ENCODE measurements at regions not wholly inside any gene's neighbourhood (a gene's known extent, or its start where the extent isn't known, plus 50 kb on each side); places are given as distances from the start of the nearest gene placed in this dataset.

DNA sequence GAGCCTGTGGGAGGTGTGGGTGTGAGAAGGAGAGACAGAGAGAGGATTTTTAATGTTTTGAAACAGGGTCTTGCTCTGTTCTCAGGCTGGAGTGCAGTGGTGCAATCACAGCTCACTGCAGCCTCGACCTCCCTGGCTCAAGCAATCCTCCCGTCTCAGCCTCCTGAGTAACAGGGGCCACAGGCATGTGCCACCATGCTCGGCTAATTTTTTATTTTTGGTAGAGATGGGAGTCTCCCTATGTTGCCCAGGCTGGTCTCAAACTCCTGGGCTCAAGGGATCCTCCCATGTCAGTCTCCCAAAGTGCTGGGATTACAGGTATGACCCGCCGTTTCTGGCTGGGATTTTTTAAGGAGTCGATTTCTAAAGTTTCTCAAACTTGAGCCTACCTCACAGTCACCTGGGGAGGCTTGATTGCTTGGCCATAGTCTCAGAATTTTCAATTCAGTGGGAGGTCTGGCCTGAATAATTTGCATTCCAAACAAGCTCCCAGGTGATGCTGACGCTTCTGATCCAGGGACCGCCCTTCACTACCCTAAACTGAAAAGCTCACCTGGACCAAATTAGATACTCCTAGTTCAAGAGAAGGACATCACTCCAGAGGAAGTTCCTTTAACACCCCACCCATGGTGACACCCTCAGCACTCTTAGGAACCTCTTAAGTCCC, 70.8 kb upstream of the SLC1A4 start:
- TF ChIP-seq, protein P1, sequence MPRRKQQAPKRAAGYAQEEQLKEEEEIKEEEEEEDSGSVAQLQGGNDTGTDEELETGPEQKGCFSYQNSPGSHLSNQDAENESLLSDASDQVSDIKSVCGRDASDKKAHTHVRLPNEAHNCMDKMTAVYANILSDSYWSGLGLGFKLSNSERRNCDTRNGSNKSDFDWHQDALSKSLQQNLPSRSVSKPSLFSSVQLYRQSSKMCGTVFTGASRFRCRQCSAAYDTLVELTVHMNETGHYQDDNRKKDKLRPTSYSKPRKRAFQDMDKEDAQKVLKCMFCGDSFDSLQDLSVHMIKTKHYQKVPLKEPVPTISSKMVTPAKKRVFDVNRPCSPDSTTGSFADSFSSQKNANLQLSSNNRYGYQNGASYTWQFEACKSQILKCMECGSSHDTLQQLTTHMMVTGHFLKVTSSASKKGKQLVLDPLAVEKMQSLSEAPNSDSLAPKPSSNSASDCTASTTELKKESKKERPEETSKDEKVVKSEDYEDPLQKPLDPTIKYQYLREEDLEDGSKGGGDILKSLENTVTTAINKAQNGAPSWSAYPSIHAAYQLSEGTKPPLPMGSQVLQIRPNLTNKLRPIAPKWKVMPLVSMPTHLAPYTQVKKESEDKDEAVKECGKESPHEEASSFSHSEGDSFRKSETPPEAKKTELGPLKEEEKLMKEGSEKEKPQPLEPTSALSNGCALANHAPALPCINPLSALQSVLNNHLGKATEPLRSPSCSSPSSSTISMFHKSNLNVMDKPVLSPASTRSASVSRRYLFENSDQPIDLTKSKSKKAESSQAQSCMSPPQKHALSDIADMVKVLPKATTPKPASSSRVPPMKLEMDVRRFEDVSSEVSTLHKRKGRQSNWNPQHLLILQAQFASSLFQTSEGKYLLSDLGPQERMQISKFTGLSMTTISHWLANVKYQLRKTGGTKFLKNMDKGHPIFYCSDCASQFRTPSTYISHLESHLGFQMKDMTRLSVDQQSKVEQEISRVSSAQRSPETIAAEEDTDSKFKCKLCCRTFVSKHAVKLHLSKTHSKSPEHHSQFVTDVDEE (CRISPR knock-in tag; IDR thresholded peaks at IDR 0.05): no peak
- TF ChIP-seq, protein P2, sequence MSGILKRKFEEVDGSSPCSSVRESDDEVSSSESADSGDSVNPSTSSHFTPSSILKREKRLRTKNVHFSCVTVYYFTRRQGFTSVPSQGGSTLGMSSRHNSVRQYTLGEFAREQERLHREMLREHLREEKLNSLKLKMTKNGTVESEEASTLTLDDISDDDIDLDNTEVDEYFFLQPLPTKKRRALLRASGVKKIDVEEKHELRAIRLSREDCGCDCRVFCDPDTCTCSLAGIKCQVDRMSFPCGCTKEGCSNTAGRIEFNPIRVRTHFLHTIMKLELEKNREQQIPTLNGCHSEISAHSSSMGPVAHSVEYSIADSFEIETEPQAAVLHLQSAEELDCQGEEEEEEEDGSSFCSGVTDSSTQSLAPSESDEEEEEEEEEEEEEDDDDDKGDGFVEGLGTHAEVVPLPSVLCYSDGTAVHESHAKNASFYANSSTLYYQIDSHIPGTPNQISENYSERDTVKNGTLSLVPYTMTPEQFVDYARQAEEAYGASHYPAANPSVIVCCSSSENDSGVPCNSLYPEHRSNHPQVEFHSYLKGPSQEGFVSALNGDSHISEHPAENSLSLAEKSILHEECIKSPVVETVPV (CRISPR knock-in tag; IDR thresholded peaks at IDR 0.05): no peak
- TF ChIP-seq ZNF70 (CRISPR knock-in tag; IDR thresholded peaks at IDR 0.05): no peak
- TF ChIP-seq, protein P3, sequence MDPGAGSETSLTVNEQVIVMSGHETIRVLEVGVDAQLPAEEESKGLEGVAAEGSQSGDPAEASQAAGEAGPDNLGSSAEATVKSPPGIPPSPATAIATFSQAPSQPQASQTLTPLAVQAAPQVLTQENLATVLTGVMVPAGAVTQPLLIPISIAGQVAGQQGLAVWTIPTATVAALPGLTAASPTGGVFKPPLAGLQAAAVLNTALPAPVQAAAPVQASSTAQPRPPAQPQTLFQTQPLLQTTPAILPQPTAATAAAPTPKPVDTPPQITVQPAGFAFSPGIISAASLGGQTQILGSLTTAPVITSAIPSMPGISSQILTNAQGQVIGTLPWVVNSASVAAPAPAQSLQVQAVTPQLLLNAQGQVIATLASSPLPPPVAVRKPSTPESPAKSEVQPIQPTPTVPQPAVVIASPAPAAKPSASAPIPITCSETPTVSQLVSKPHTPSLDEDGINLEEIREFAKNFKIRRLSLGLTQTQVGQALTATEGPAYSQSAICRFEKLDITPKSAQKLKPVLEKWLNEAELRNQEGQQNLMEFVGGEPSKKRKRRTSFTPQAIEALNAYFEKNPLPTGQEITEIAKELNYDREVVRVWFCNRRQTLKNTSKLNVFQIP (CRISPR knock-in tag; IDR thresholded peaks at IDR 0.05; ENCODE audit: borderline replicate concordance, low read depth): no peak
- TF ChIP-seq CSDC2 (CRISPR knock-in tag; IDR thresholded peaks at IDR 0.05): no peak
- TF ChIP-seq ISL1 (CRISPR knock-in tag; IDR thresholded peaks at IDR 0.05): no peak
- no peak for ATAC-seq

- ATAC-seq: no peak
- TF ChIP-seq, protein P2 (CRISPR knock-in tag; IDR thresholded peaks at IDR 0.05): no peak
- no peak for TF ChIP-seq OSR1 (CRISPR knock-in tag; IDR thresholded peaks at IDR 0.05)
Observed at GRCh38 chr2:64919261-64919660, 69.9 kb upstream of the SLC1A4 start.

GRCh38 chr2:64922482-64923384, 66.5 kb upstream of the SLC1A4 start:
- TF ChIP-seq, protein P3 (CRISPR knock-in tag; IDR thresholded peaks at IDR 0.05; ENCODE audit: borderline replicate concordance, low read depth): no peak
- TF ChIP-seq ZC3H10 (CRISPR knock-in tag; IDR thresholded peaks at IDR 0.05) (no peak), GLIS3 (CRISPR knock-in tag; IDR thresholded peaks at IDR 0.05) (no peak), RARB (CRISPR knock-in tag; IDR thresholded peaks at IDR 0.05) (no peak), SNAI2 (CRISPR knock-in tag; IDR thresholded peaks at IDR 0.05) (no peak), ARNTL (CRISPR knock-in tag; IDR thresholded peaks at IDR 0.05; ENCODE audit: borderline replicate concordance, low read depth) (no peak), ISL1 (CRISPR knock-in tag; IDR thresholded peaks at IDR 0.05) (no peak), ZNF70 (CRISPR knock-in tag; IDR thresholded peaks at IDR 0.05) (no peak), BACH2 (CRISPR knock-in tag; IDR thresholded peaks at IDR 0.05; ENCODE audit: borderline replicate concordance) (no peak), ZNF8 (CRISPR knock-in tag; IDR thresholded peaks at IDR 0.05) (no peak), TOX (CRISPR knock-in tag; IDR thresholded peaks at IDR 0.05; ENCODE audit: borderline replicate concordance) (no peak), PPARA (CRISPR knock-in tag; IDR thresholded peaks at IDR 0.05; ENCODE audit: borderline replicate concordance) (no peak), ZFP30 (CRISPR knock-in tag; IDR thresholded peaks at IDR 0.05) (no peak)
- TF ChIP-seq, protein P1 (CRISPR knock-in tag; IDR thresholded peaks at IDR 0.05): no peak
- TF ChIP-seq, protein P4, sequence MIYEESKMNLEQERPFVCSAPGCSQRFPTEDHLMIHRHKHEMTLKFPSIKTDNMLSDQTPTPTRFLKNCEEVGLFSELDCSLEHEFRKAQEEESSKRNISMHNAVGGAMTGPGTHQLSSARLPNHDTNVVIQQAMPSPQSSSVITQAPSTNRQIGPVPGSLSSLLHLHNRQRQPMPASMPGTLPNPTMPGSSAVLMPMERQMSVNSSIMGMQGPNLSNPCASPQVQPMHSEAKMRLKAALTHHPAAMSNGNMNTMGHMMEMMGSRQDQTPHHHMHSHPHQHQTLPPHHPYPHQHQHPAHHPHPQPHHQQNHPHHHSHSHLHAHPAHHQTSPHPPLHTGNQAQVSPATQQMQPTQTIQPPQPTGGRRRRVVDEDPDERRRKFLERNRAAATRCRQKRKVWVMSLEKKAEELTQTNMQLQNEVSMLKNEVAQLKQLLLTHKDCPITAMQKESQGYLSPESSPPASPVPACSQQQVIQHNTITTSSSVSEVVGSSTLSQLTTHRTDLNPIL (CRISPR knock-in tag; IDR thresholded peaks at IDR 0.05; ENCODE audit: low read depth): no peak
- no peak for ATAC-seq

Measured in SK-N-SH treated with all-trans-retinoic acid at 6 μM for 48 hours (cell line).